Trophoblast cell (in vitro differentiated cells and primary cell): ENCODE measurements at regions not wholly inside any gene's neighbourhood (a gene's known extent, or its start where the extent isn't known, plus 50 kb on each side); places are given as distances from the start of the nearest gene placed in this dataset.
"Not testable (repeated sequence)": the region's sequence is repeated elsewhere in the genome, so short reads cannot be mapped to it uniquely, and the experiment has no call there.

ENCODE experiments used
- DNase-seq, 2 donors: peaks; one replicate each; pipeline ENCODE4 v3.0.0-alpha.2; 2016
- H2AFZ ChIP-seq: 2 replicates; pipeline ENCODE4 v1.6.1; 2013; ENCODE audit warnings: low read length, moderate library complexity, mild to moderate bottlenecking; ENCODE audit not compliant: insufficient read depth, poor library complexity
- H2AK5ac ChIP-seq: 2 replicates; pipeline ENCODE4 v1.6.1; 2013; ENCODE audit warnings: mild to moderate bottlenecking, low read length
- H2BK120ac ChIP-seq: 2 replicates; pipeline ENCODE4 v1.6.1; 2013; ENCODE audit warnings: low read length, mild to moderate bottlenecking, moderate library complexity; ENCODE audit not compliant: insufficient read depth, poor library complexity
- H2BK12ac ChIP-seq: 2 replicates; pipeline ENCODE4 v1.6.1; 2013; ENCODE audit warnings: mild to moderate bottlenecking, low read length, moderate library complexity
- H2BK5ac ChIP-seq: 2 replicates; pipeline ENCODE4 v1.6.1; 2013; ENCODE audit warnings: low read length, low read depth, moderate library complexity, mild to moderate bottlenecking; ENCODE audit not compliant: poor library complexity
- H3K14ac ChIP-seq: 2 replicates; pipeline ENCODE4 v1.6.1; 2013; ENCODE audit warnings: mild to moderate bottlenecking, low read length
- H3K18ac ChIP-seq: 2 replicates; pipeline ENCODE4 v1.6.1; 2013; ENCODE audit warnings: mild to moderate bottlenecking, low read length
- H3K23ac ChIP-seq: 2 replicates; pipeline ENCODE4 v1.6.1; 2013; ENCODE audit warnings: low read length
- H3K27ac ChIP-seq: 2 replicates; pipeline ENCODE4 v1.5.1; 2013; ENCODE audit warnings: low read depth, mild to moderate bottlenecking, inconsistent platforms, low read length, moderate library complexity
- H3K27me3 ChIP-seq: 2 replicates; pipeline ENCODE4 v1.6.1; 2013; ENCODE audit warnings: inconsistent platforms, mild to moderate bottlenecking, low read length, moderate library complexity; ENCODE audit not compliant: insufficient read depth
- H3K36me3 ChIP-seq, 2 experiments: 1 replicate in 1 of 2; 2 replicates in 1 of 2; pipeline ENCODE4 v1.6.1; 2013; ENCODE audit warnings: low read length in 2 of 2, mild to moderate bottlenecking in 2 of 2, moderate library complexity in 1 of 2; ENCODE audit not compliant: insufficient read depth in 2 of 2, control insufficient read depth in 1 of 2
- H3K4ac ChIP-seq: 2 replicates; pipeline ENCODE4 v1.6.1; 2013; ENCODE audit warnings: low read depth, mild to moderate bottlenecking, low read length, moderate library complexity
- H3K4me1 ChIP-seq, 2 experiments: 1 replicate in 1 of 2; 2 replicates in 1 of 2; pipeline ENCODE4 v1.6.1; 2013; ENCODE audit warnings: low read length in 2 of 2, mild to moderate bottlenecking in 2 of 2, moderate library complexity in 1 of 2; ENCODE audit not compliant: insufficient read depth in 2 of 2, control insufficient read depth in 1 of 2
- H3K4me2 ChIP-seq: 2 replicates; pipeline ENCODE4 v1.6.1; 2013; ENCODE audit warnings: inconsistent platforms, mild to moderate bottlenecking, low read length, moderate library complexity
- H3K4me3 ChIP-seq: 2 replicates; pipeline ENCODE4 v1.5.1; 2013; ENCODE audit warnings: mild to moderate bottlenecking, low read depth, low read length, inconsistent platforms
- H3K79me1 ChIP-seq: one replicate; pipeline ENCODE4 v1.6.1; 2013; ENCODE audit warnings: low read length
- H3K79me2 ChIP-seq: 2 replicates; pipeline ENCODE4 v1.6.1; 2013; ENCODE audit warnings: low read length, mild to moderate bottlenecking; ENCODE audit not compliant: control insufficient read depth, insufficient read depth, poor library complexity
- H3K9ac ChIP-seq: 2 replicates; pipeline ENCODE4 v1.6.1; 2013; ENCODE audit warnings: mild to moderate bottlenecking, low read length
- H3K9me3 ChIP-seq: 2 replicates; pipeline ENCODE4 v1.6.1; 2013; ENCODE audit warnings: low read depth, mild to moderate bottlenecking, control low read depth, inconsistent platforms, low read length; ENCODE audit not compliant: insufficient read depth
- H4K12ac ChIP-seq: 2 replicates; pipeline ENCODE4 v1.6.1; 2013; ENCODE audit warnings: low read depth, mild to moderate bottlenecking, low read length, moderate library complexity
- H4K8ac ChIP-seq: 2 replicates; pipeline ENCODE4 v1.6.1; 2013; ENCODE audit warnings: low read depth, mild to moderate bottlenecking, low read length, moderate library complexity
- H4K91ac ChIP-seq: one replicate; pipeline ENCODE4 v1.6.1; 2013; ENCODE audit warnings: low read depth, mild to moderate bottlenecking, low read length, moderate library complexity
- WGBS: extraction: QIAGEN DNeasy Blood & Tissue Kit; methylation state at CpG from one replicate; pipeline ENCODE4 v1.1.7; 2013; ENCODE audit warnings: missing lambda C conversion rate; ENCODE audit not compliant: insufficient read length, insufficient coverage; ENCODE audit errors: extremely low coverage; 5-methylcytosine and 5-hydroxymethylcytosine counted together

DNA sequence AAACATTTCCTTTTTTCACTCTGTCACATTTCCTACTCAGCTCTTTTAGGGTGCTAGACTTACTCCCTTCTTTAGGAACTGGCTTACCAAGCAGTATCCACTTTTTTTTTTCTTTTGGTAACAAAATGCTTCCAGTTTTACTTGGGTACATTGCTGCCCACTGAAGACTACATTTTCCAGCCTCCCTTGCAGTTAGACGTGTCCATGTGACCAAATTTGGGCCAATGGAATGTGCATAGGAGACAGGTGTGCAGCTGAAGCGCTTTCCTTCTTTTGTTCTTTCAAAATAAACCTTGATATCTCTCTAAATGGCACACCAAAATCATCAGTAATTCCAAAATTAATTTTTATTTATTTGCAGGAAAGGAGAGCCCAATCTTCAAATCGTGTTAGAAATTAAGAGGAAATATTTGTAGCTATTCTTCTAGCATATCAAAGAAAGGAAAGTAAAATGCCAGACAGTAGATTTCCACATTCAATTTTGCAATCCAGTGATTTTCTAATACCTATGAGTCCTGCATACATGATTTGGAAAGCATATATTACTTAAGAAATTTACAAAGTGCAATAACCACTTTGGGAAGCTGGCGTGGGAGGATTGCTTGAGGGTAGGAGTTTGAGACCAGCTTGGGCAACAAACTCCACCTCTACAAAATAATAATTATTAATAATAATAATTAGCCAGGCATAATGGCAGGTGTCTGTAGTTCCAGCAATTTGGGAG lies 422.0 kb upstream of the FRG2C start:
- Histone ChIP-seq H3K79me2 (no peaks in the 10 kb centered on the region), H3K23ac (no peak overlapping the region), H4K8ac (no peak overlapping the region), H3K27ac (no peak overlapping the region), H3K4me1 (no peaks in the 10 kb centered on the region), H2BK12ac (no peak overlapping the region), H3K4me2 (no peak overlapping the region), H3K9ac (no peak overlapping the region), H3K27me3 (no peaks in the 10 kb centered on the region), H2BK120ac (no peak overlapping the region), H4K91ac (no peak overlapping the region), H3K4me3 (no peak overlapping the region), H3K18ac (no peak overlapping the region), H2BK5ac (no peak overlapping the region), H3K14ac (no peak overlapping the region), H4K12ac (no peak overlapping the region), H2AK5ac (no peak overlapping the region), H3K79me1 (no peaks in the 10 kb centered on the region), H2AFZ (no peak overlapping the region), H3K4ac (no peak overlapping the region), H3K9me3 (no peaks in the 10 kb centered on the region), H3K36me3 (no peaks in the 10 kb centered on the region)
- peak in 1 of 2 donors; percentile 15 for DNase-seq
- no CpG with 5 or more reads among the region's 4 CpGs for WGBS

DNA sequence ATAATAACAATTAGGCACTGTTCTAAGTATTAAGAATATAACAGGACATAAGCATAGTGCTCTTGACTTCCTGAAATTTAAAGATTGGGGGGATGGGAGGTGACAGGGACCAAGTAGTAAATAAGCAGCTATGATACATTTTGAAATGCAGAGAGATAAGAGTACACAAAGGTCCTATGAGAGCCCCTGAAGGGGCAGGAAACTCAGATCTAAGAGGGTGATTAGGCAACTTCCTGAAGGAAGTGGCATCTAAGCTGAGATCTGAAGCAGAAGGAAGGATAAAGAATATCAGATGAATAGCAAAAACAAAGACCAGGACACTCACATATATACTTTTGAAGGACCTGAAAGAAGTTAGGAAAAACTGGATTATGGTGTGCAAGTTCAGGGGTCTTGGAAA lies 415.2 kb upstream of the FRG2C start:
- Histone ChIP-seq H4K12ac (no peak overlapping the region), H2BK12ac (no peak overlapping the region), H2AFZ (no peak overlapping the region), H2AK5ac (no peak overlapping the region), H3K79me1 (no peaks in the 10 kb centered on the region), H3K4me2 (no peak overlapping the region), H3K23ac (no peak overlapping the region), H3K18ac (no peak overlapping the region), H4K91ac (no peak overlapping the region), H3K4me3 (no peak overlapping the region), H4K8ac (no peak overlapping the region), H3K14ac (no peak overlapping the region), H3K4me1 (no peaks in the 10 kb centered on the region), H3K27me3 (no peaks in the 10 kb centered on the region), H3K9me3 (no peaks in the 10 kb centered on the region), H3K36me3 (no peaks in the 10 kb centered on the region), H2BK5ac (no peak overlapping the region), H3K79me2 (no peaks in the 10 kb centered on the region), H3K9ac (no peak overlapping the region), H3K27ac (no peak overlapping the region), H2BK120ac (no peak overlapping the region), H3K4ac (no peak overlapping the region)
- no peak for DNase-seq

DNA sequence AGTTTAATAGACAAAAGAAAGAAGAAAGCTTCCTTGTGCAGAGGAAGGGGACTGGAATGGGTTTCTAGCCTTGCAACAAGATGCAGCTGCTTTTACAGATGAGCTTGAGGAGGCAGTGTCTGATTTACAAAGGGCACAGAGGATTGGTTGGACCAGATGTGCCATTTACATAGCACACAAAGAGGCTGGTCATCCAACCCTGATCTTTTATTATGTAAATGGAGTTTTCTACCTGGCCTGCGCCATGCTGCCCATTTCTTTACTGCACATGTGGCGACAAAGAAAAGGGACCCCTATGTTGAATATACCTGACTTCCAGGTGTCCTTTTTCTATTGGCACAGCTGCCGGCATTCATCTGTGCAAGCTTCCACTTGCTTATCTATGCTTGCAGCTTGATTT lies 409.4 kb upstream of the FRG2C start:
- WGBS: no CpG with 5 or more reads among the region's 3 CpGs
- Histone ChIP-seq H3K79me1 (no peaks in the 10 kb centered on the region), H4K8ac (no peak overlapping the region)

DNA sequence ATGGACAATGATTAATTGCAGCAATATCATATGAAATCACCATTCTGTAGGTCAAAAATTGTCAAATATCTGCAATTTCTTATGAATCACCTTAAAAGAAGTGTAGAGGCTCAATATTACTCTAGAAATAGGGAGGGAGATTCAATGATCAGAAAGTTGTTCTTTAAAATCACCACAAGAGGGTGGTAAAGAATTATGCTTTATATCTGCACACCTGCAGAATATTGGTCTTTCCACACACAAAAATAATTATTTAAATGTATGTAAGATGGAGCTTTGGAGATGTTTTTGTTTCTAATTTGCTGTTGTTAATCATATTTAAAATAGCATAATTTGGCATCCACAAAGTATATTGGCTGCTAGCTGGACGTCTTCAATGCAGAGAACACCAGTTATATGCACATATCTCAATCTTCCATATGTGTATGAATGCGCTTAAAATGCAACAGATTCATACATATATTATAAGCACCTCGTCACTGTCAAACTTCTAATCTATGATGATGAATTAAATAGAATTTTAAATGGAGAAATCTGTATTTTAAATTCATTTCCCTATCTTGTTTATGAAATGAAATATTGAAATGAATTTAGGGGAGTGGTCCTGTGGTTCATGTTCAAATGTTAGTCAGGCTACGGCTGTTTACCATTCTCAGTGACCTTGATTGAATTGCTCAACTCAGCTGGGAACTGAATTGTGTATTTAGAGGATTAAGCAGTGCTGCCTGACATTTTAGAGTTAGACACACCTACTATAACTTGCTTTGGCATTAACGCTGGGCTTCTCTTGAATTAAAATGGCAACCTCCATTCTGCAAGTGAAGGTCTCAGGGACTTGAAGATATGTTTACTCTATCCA lies 405.1 kb upstream of the FRG2C start:
- not testable (repeated sequence) for H2BK120ac ChIP-seq, H2AFZ ChIP-seq, H2BK12ac ChIP-seq, H3K23ac ChIP-seq, H3K79me1 ChIP-seq, H4K8ac ChIP-seq, H4K12ac ChIP-seq, H3K14ac ChIP-seq, H3K9me3 ChIP-seq, H3K4me2 ChIP-seq, H3K4me3 ChIP-seq, H2BK5ac ChIP-seq, H3K79me2 ChIP-seq, H3K36me3 ChIP-seq, H3K9ac ChIP-seq, H2AK5ac ChIP-seq, H3K27ac ChIP-seq, H3K18ac ChIP-seq, H3K4me1 ChIP-seq, H3K27me3 ChIP-seq, H4K91ac ChIP-seq, H3K4ac ChIP-seq
- no CpG with 5 or more reads among the region's 5 CpGs for WGBS
- DNase-seq: peak in 1 of 2 donors; percentile 42

More for the DNA sequence above, 409.4 kb upstream of the FRG2C start:
- Histone ChIP-seq H2BK12ac (no peak overlapping the region), H3K23ac (no peak overlapping the region), H2AFZ (no peak overlapping the region), H4K91ac (no peak overlapping the region), H3K4ac (no peak overlapping the region), H3K4me1 (no peaks in the 10 kb centered on the region), H3K14ac (no peak overlapping the region), H3K79me2 (no peaks in the 10 kb centered on the region), H2BK5ac (no peak overlapping the region), H3K27me3 (no peaks in the 10 kb centered on the region), H3K27ac (no peak overlapping the region), H3K9me3 (no peaks in the 10 kb centered on the region), H3K9ac (no peak overlapping the region), H2BK120ac (no peak overlapping the region), H3K4me3 (no peak overlapping the region), H4K12ac (no peak overlapping the region), H3K4me2 (no peak overlapping the region), H2AK5ac (no peak overlapping the region), H3K36me3 (no peaks in the 10 kb centered on the region), H3K18ac (no peak overlapping the region)
- DNase-seq: no peak
